SU-DHL-6 (cell line): ENCODE measurements at regions not wholly inside any gene's neighbourhood (a gene's known extent, or its start where the extent isn't known, plus 50 kb on each side); places are given as distances from the start of the nearest gene placed in this dataset.

Experiments used
- CTCF ChIP-seq: fragments of 200-600 bp; sonication (generic); IDR thresholded peaks from one replicate; pipeline ENCODE4 v1.5.1; 2017; ENCODE audit warnings: antibody characterized with exemption, mild to moderate bottlenecking, low read length, moderate library complexity; ENCODE audit not compliant: insufficient read depth, poor library complexity, severe bottlenecking
- EZH2phosphoT487 ChIP-seq: fragments of 200-600 bp; sonication (generic), shearing (Covaris generic); conservative IDR thresholded peaks from 2 replicates; pipeline ENCODE4 v1.6.1; 2018; ENCODE audit warnings: mild to moderate bottlenecking, antibody characterized with exemption, low read length, moderate library complexity, mixed read lengths

- TF ChIP-seq CTCF, result no peak
- no peak for TF ChIP-seq EZH2phosphoT487
Observed at GRCh38 chr7:46912692-46913091, 669.2 kb downstream of the TNS3 start.
